ENCODE measurements at regions not wholly inside any gene's neighbourhood (a gene's known extent, or its start where the extent isn't known, plus 50 kb on each side); places are given as distances from the start of the nearest gene placed in this dataset.

DNA sequence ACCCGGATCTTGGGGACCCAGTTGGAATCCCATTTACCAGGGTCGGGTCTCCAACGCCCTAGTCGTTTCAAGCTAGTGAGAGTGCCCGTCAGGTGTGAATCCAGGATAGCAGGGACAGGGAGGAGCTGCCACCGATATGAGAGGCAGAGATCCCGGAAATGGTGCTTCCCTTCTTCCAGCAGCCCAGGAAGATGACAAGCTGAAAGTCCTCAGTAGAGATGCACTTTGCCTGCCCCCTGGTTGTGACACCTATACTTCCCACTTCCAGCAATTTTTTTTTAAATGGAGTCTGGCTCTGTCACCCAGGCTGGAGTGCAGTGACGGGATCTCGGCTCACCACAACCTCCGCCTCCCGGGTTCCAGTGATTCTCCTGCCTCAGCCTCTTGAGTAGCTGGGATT, 503.0 kb downstream of the NTRK3 start:
- no TSS peak for BruUV-seq (replicated peaks)
- intact Hi-C loops (cut with micrococcal nuclease; ENCODE audit: unreplicated experiment) = no loop called here

DNA sequence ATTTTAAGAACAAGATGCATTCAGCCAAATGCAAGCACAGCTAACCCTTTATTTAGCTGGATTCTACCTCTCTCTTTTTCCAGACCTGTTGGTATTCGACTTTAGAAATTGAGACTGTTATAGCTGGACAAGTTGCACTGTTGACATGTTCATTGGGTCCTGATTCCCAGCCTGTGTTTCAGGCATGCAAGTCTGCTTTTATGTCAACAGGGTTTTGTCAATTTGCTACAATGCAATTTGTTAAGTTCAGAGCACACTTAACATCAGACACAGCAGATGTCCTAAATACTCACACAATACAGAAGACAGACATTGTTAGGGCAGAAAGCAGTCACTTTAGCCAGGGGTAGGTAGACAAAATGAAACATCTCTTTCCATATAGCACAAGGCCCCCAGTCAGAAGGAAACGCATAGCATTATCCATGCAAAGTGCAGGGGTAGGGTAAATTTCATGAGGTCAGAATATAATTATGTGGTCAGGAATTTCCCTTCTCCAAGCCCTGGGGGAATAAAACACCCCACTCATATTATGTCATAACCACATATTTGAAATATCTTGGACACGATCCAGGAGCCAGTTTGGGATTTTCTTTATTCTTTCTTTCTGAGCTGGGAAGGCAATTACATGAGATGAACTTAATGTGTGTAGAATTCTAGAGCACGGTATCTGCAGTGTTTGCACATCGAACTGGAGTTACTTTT, 504.1 kb downstream of the NTRK3 start:
- intact Hi-C loops (cut with micrococcal nuclease; ENCODE audit: unreplicated experiment) = no loop called here
- Histone ChIP-seq H3K9me3 (ENCODE audit: control insufficient read depth, insufficient read depth, low read depth, low read length) (no peaks in the 10 kb centered on the region), H3K27ac (ENCODE audit: low read length) (no peak overlapping the region), H3K4me1 (ENCODE audit: control insufficient read depth, insufficient read depth, low read length) (no peaks in the 10 kb centered on the region), H3K4me3 (ENCODE audit: low read depth in 2 of 2, low read length in 2 of 2) (no peak overlapping the region), H3K36me3 (ENCODE audit: control insufficient read depth, insufficient read depth, low read length) (no peaks in the 10 kb centered on the region), H3K27me3 (ENCODE audit: control insufficient read depth, insufficient read depth, low read length) (no peaks in the 10 kb centered on the region)
- no TSS peak for BruUV-seq (replicated peaks)
- DNase-seq (ENCODE audit: low read depth, low spot score) = no peak
- TF ChIP-seq, protein P1, sequence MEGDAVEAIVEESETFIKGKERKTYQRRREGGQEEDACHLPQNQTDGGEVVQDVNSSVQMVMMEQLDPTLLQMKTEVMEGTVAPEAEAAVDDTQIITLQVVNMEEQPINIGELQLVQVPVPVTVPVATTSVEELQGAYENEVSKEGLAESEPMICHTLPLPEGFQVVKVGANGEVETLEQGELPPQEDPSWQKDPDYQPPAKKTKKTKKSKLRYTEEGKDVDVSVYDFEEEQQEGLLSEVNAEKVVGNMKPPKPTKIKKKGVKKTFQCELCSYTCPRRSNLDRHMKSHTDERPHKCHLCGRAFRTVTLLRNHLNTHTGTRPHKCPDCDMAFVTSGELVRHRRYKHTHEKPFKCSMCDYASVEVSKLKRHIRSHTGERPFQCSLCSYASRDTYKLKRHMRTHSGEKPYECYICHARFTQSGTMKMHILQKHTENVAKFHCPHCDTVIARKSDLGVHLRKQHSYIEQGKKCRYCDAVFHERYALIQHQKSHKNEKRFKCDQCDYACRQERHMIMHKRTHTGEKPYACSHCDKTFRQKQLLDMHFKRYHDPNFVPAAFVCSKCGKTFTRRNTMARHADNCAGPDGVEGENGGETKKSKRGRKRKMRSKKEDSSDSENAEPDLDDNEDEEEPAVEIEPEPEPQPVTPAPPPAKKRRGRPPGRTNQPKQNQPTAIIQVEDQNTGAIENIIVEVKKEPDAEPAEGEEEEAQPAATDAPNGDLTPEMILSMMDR (IDR thresholded peaks at IDR 0.05) = no peak
- TF ChIP-seq TCF7L2 (IDR thresholded peaks at IDR 0.05; ENCODE audit: low read depth, low read length) (no peak), SIN3A (IDR thresholded peaks at IDR 0.05; ENCODE audit: borderline replicate concordance, insufficient read depth, low read depth, low read length) (no peak), POLR2AphosphoS5 (IDR thresholded peaks at IDR 0.05; ENCODE audit: low read depth, low read length) (no peak)
- TF ChIP-seq, protein P2, sequence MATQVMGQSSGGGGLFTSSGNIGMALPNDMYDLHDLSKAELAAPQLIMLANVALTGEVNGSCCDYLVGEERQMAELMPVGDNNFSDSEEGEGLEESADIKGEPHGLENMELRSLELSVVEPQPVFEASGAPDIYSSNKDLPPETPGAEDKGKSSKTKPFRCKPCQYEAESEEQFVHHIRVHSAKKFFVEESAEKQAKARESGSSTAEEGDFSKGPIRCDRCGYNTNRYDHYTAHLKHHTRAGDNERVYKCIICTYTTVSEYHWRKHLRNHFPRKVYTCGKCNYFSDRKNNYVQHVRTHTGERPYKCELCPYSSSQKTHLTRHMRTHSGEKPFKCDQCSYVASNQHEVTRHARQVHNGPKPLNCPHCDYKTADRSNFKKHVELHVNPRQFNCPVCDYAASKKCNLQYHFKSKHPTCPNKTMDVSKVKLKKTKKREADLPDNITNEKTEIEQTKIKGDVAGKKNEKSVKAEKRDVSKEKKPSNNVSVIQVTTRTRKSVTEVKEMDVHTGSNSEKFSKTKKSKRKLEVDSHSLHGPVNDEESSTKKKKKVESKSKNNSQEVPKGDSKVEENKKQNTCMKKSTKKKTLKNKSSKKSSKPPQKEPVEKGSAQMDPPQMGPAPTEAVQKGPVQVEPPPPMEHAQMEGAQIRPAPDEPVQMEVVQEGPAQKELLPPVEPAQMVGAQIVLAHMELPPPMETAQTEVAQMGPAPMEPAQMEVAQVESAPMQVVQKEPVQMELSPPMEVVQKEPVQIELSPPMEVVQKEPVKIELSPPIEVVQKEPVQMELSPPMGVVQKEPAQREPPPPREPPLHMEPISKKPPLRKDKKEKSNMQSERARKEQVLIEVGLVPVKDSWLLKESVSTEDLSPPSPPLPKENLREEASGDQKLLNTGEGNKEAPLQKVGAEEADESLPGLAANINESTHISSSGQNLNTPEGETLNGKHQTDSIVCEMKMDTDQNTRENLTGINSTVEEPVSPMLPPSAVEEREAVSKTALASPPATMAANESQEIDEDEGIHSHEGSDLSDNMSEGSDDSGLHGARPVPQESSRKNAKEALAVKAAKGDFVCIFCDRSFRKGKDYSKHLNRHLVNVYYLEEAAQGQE (IDR thresholded peaks at IDR 0.05; ENCODE audit: insufficient read depth in 1 of 2, low read depth in 2 of 2, low read length in 1 of 2) = no peak
- CTCF ChIA-PET = no interaction called here
- ATAC-seq = peak; percentile 76; the same call in 1 of the 2 replicates
- POLR2A ChIA-PET = no interaction called here
- in situ Hi-C loops (cut with HindIII; ENCODE audit: low pct_unique_long_range_greater_than_20kb, low sequenced_read_pairs) = no loop called here

More for the DNA sequence above, 503.0 kb downstream of the NTRK3 start:
- no peaks in the 10 kb centered on the region for H3K4me1 ChIP-seq (ENCODE audit: control insufficient read depth, insufficient read depth, low read length)
- no peak overlapping the region for H3K27ac ChIP-seq (ENCODE audit: low read length)
- no peaks in the 10 kb centered on the region for H3K36me3 ChIP-seq (ENCODE audit: control insufficient read depth, insufficient read depth, low read length)
- no peaks in the 10 kb centered on the region for H3K27me3 ChIP-seq (ENCODE audit: control insufficient read depth, insufficient read depth, low read length)
- DNase-seq (ENCODE audit: low read depth, low spot score) = no peak
- TF ChIP-seq, protein P1 (IDR thresholded peaks at IDR 0.05) = no peak
- TF ChIP-seq TCF7L2 (IDR thresholded peaks at IDR 0.05; ENCODE audit: low read depth, low read length) = no peak
- no peak for TF ChIP-seq SIN3A (IDR thresholded peaks at IDR 0.05; ENCODE audit: borderline replicate concordance, insufficient read depth, low read depth, low read length)
- TF ChIP-seq, protein P2 (IDR thresholded peaks at IDR 0.05; ENCODE audit: insufficient read depth in 1 of 2, low read depth in 2 of 2, low read length in 1 of 2) = no peak
- no peak for TF ChIP-seq POLR2AphosphoS5 (IDR thresholded peaks at IDR 0.05; ENCODE audit: low read depth, low read length)
- POLR2A ChIA-PET = interaction anchor here (0.7 kb wide), 1 partner anchor 965 kb away, joined by 6 read pairs; no protein-coding TSS in a partner anchor
- in situ Hi-C loops (cut with HindIII; ENCODE audit: low pct_unique_long_range_greater_than_20kb, low sequenced_read_pairs) = no loop called here
- H3K4me3 ChIP-seq (ENCODE audit: low read depth in 2 of 2, low read length in 2 of 2) = no peak overlapping the region
- H3K9me3 ChIP-seq (ENCODE audit: control insufficient read depth, insufficient read depth, low read depth, low read length) = no peaks in the 10 kb centered on the region
- CTCF ChIA-PET = no interaction called here
- ATAC-seq = no peak
